B cell (primary cell): ENCODE measurements at regions not wholly inside any gene's neighbourhood (a gene's known extent, or its start where the extent isn't known, plus 50 kb on each side); places are given as distances from the start of the nearest gene placed in this dataset.

ENCODE experiments used
- ATAC-seq: fragments of 200-7000 bp; cut with Tn5 transposase; one replicate; pipeline ENCODE4 v1.10.0; 2021; ENCODE audit warnings: low read depth, mild to moderate bottlenecking, moderate number of reproducible peaks, moderate library complexity
- CTCF ChIA-PET: fragments of 350-600 bp; sonication (Branson Sonifier 250); formaldehyde crosslinking; loops from one replicate; lab custom pipeline; 2021; ENCODE audit warnings: antibody characterized with exemption, inconsistent platforms; lab: Charles Lee
- POLR2A ChIA-PET: fragments of 350-600 bp; sonication (Branson Sonifier 250); formaldehyde crosslinking; loops from one replicate; lab custom pipeline; 2021; ENCODE audit warnings: antibody characterized with exemption; lab: Charles Lee
- DNase-seq: peaks from one replicate; pipeline ENCODE4 v3.0.0; 2013
- H2AFZ ChIP-seq: 2 replicates; pipeline ENCODE4 v1.6.1; 2012; ENCODE audit warnings: mild to moderate bottlenecking, low read depth, low read length; ENCODE audit not compliant: insufficient read depth, poor library complexity, severe bottlenecking
- H3K27ac ChIP-seq, 2 donors: 1 replicate in 1 of 2; 2 replicates in 1 of 2; pipeline ENCODE4 v1.5.1; 2012 to 2013; ENCODE audit warnings: low read length in 2 of 2, mild to moderate bottlenecking in 2 of 2, moderate library complexity in 1 of 2
- H3K27me3 ChIP-seq, 4 experiments: fragments of 200-600 bp in 1 of 4; sonication (generic) in 1 of 4; replicated peaks in 1 of 4; 1 replicate in 2 of 4; 2 replicates in 2 of 4; pipeline versions ENCODE4 v1.6.1 to v1.7.0; 2013 to 2016; ENCODE audit warnings: low read length in 3 of 4, mild to moderate bottlenecking in 2 of 4, mixed read lengths in 1 of 4, moderate library complexity in 1 of 4; ENCODE audit not compliant: insufficient read depth in 4 of 4, control insufficient read depth in 3 of 4; ENCODE audit errors: control extremely low read depth in 1 of 4
- H3K36me3 ChIP-seq, 2 experiments: replicated peaks in 1 of 2; 1 replicate in 1 of 2; 2 replicates in 1 of 2; pipeline versions ENCODE4 v1.6.1 to v1.7.1; 2013; ENCODE audit warnings: low read length in 1 of 2; ENCODE audit not compliant: insufficient read depth in 2 of 2, control insufficient read depth in 1 of 2; ENCODE audit errors: control extremely low read depth in 1 of 2, extremely low read depth in 1 of 2
- H3K4me1 ChIP-seq, 2 donors: fragments of 200-600 bp in 1 of 2; sonication (generic) in 1 of 2; 1 replicate in 1 of 2; 2 replicates in 1 of 2; pipeline versions ENCODE4 v1.5.1 to v1.6.1; 2013 to 2017; ENCODE audit warnings: low read length in 2 of 2; ENCODE audit not compliant: control insufficient read depth in 2 of 2, insufficient read depth in 2 of 2
- H3K4me2 ChIP-seq: replicated peaks from 2 replicates; pipeline ENCODE3; 2012; ENCODE audit warnings: mild to moderate bottlenecking, low read depth, low read length; ENCODE audit not compliant: poor library complexity, severe bottlenecking
- H3K4me3 ChIP-seq, 5 experiments: fragments of 200-600 bp in 1 of 5; sonication (generic) in 1 of 5; 1 replicate in 3 of 5; 2 replicates in 2 of 5; pipeline versions ENCODE4 v1.5.1 to v1.7.0; 2011 to 2016; ENCODE audit warnings: low read length in 4 of 5, mild to moderate bottlenecking in 4 of 5, low read depth in 2 of 5, control low read depth in 1 of 5, moderate library complexity in 1 of 5; ENCODE audit not compliant: insufficient read depth in 1 of 5; ENCODE audit errors: control extremely low read depth in 1 of 5, extremely low read depth in 1 of 5
- H3K79me2 ChIP-seq: fragments of 200-600 bp; sonication (generic); one replicate; pipeline ENCODE4 v1.6.0; 2016; ENCODE audit warnings: low read length; ENCODE audit not compliant: control insufficient read depth, insufficient read depth
- H3K9ac ChIP-seq: fragments of 200-600 bp; sonication (generic); 2 replicates; pipeline ENCODE4 v1.6.1; 2017; ENCODE audit warnings: mild to moderate bottlenecking, low read length, moderate library complexity
- H3K9me3 ChIP-seq, 3 donors: one replicate each; pipeline versions ENCODE4 v1.6.1 to v1.7.1; 2013; ENCODE audit warnings: low read length in 2 of 3; ENCODE audit not compliant: control insufficient read depth in 2 of 3, insufficient read depth in 1 of 3; ENCODE audit errors: control extremely low read depth in 1 of 3
- H4K20me1 ChIP-seq: 2 replicates; pipeline ENCODE4 v1.6.0; 2012; ENCODE audit warnings: mild to moderate bottlenecking, low read length; ENCODE audit not compliant: insufficient read depth, control insufficient read depth, poor library complexity, severe bottlenecking
- H3K27ac Mint-ChIP-seq: one replicate; pipeline ENCODE4 v1.8.0; 2021; ENCODE audit warnings: mixed read lengths
- H3K27me3 Mint-ChIP-seq: one replicate; pipeline ENCODE4 v1.8.0; 2021; ENCODE audit warnings: mixed read lengths
- H3K4me1 Mint-ChIP-seq: one replicate; pipeline ENCODE4 v1.8.0; 2021; ENCODE audit warnings: mixed read lengths
- H3K4me3 Mint-ChIP-seq: one replicate; pipeline ENCODE4 v1.8.0; 2021; ENCODE audit warnings: mixed read lengths
- H3K9me3 Mint-ChIP-seq: one replicate; pipeline ENCODE4 v1.8.0; 2022; ENCODE audit warnings: mixed read lengths; ENCODE audit not compliant: insufficient read depth
- EZH2 ChIP-seq: IDR thresholded peaks from 2 replicates; pipeline ENCODE4 v1.6.1; 2012; ENCODE audit warnings: borderline replicate concordance, low read depth, mild to moderate bottlenecking, moderate library complexity, low read length; ENCODE audit not compliant: insufficient read depth, poor library complexity, severe bottlenecking
- WGBS: methylation state at CpG from one replicate; pipeline ENCODE4 v1.1.5; 2013; ENCODE audit warnings: missing lambda C conversion rate; ENCODE audit not compliant: insufficient coverage; 5-methylcytosine and 5-hydroxymethylcytosine counted together
- intact Hi-C: fragments of 100-400 bp; cut with micrococcal nuclease; formaldehyde crosslinking; loops from one replicate; pipeline ENCODE4 v1.10.0; 2022
- TF ChIP-seq, protein P1 (sequence below): fragments of 200-600 bp; IDR thresholded peaks from one replicate; pipeline ENCODE4 v1.8.0; 2022; ENCODE audit warnings: antibody characterized with exemption, mild to moderate bottlenecking

- Histone ChIP-seq H3K79me2 (no peaks in the 10 kb centered on the region), H3K27me3 (no peaks in the 10 kb centered on the region), H3K36me3 (no peaks in the 10 kb centered on the region), H3K4me3 (no peak overlapping the region), H3K27ac (no peak overlapping the region), H3K9ac (no peak overlapping the region), H4K20me1 (no peaks in the 10 kb centered on the region), H3K4me1 (no peaks in the 10 kb centered on the region), H3K4me2 (no peak overlapping the region), H3K9me3 (peaks cover 0 to 2% (median 0%) of the 10 kb centered on the region in 3 donors), H2AFZ (no peak overlapping the region)
- DNase-seq (no peak), ATAC-seq (no peak)
- TF ChIP-seq, protein P1, sequence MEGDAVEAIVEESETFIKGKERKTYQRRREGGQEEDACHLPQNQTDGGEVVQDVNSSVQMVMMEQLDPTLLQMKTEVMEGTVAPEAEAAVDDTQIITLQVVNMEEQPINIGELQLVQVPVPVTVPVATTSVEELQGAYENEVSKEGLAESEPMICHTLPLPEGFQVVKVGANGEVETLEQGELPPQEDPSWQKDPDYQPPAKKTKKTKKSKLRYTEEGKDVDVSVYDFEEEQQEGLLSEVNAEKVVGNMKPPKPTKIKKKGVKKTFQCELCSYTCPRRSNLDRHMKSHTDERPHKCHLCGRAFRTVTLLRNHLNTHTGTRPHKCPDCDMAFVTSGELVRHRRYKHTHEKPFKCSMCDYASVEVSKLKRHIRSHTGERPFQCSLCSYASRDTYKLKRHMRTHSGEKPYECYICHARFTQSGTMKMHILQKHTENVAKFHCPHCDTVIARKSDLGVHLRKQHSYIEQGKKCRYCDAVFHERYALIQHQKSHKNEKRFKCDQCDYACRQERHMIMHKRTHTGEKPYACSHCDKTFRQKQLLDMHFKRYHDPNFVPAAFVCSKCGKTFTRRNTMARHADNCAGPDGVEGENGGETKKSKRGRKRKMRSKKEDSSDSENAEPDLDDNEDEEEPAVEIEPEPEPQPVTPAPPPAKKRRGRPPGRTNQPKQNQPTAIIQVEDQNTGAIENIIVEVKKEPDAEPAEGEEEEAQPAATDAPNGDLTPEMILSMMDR: no peak
- no peak for TF ChIP-seq EZH2
- ChIA-PET POLR2A (no interaction called here), CTCF (no interaction called here)
- Mint-ChIP-seq H3K27me3 (no peaks in the 10 kb centered on the region), H3K4me1 (no peaks in the 10 kb centered on the region), H3K9me3 (no peaks in the 10 kb centered on the region), H3K27ac (no peak overlapping the region), H3K4me3 (no peak overlapping the region)
- 96% methylated on average over 5 of the region's 19 CpGs for WGBS
- intact Hi-C loops: no loop called here
Measured at GRCh38 chrX:39677978-39678791, 419.6 kb downstream of the BCOR start.

GRCh38 chrX:39678914-39679313 lies 418.8 kb downstream of the BCOR start:
- Histone ChIP-seq H3K9me3 (peaks cover 0 to 2% (median 0%) of the 10 kb centered on the region in 3 donors), H4K20me1 (no peaks in the 10 kb centered on the region), H3K9ac (no peak overlapping the region), H3K27ac (no peak overlapping the region), H2AFZ (no peak overlapping the region), H3K27me3 (no peaks in the 10 kb centered on the region), H3K36me3 (no peaks in the 10 kb centered on the region), H3K4me1 (no peaks in the 10 kb centered on the region), H3K79me2 (no peaks in the 10 kb centered on the region), H3K4me2 (no peak overlapping the region), H3K4me3 (no peak overlapping the region)
- POLR2A ChIA-PET: no interaction called here
- TF ChIP-seq, protein P1: no peak
- no peak for TF ChIP-seq EZH2
- intact Hi-C loops: no loop called here
- CTCF ChIA-PET: no interaction called here
- DNase-seq (no peak), ATAC-seq (no peak)
- Mint-ChIP-seq H3K27ac (no peak overlapping the region), H3K4me3 (no peak overlapping the region), H3K4me1 (no peaks in the 10 kb centered on the region), H3K27me3 (no peaks in the 10 kb centered on the region), H3K9me3 (no peaks in the 10 kb centered on the region)
- no CpG with 5 or more reads among the region's 4 CpGs for WGBS
